Fibroblast of skin of left biceps (primary cell): ENCODE measurements at regions not wholly inside any gene's neighbourhood (a gene's known extent, or its start where the extent isn't known, plus 50 kb on each side); places are given as distances from the start of the nearest gene placed in this dataset.

Experiments
- DNase-seq, 2 experiments: peaks; one replicate each; pipeline ENCODE4 v3.0.0-alpha.2; 2013; ENCODE audit warnings: low read depth in 2 of 2

- no peak for DNase-seq
Measured at GRCh38 chr1:58997637-58998036, 213.8 kb upstream of the JUN start.

GRCh38 chr1:58999676-59000075 lies 215.8 kb upstream of the JUN start:
- no peak for DNase-seq

- no peak for DNase-seq
Measured at GRCh38 chr1:59004755-59005154, 220.9 kb upstream of the JUN start.

DNA sequence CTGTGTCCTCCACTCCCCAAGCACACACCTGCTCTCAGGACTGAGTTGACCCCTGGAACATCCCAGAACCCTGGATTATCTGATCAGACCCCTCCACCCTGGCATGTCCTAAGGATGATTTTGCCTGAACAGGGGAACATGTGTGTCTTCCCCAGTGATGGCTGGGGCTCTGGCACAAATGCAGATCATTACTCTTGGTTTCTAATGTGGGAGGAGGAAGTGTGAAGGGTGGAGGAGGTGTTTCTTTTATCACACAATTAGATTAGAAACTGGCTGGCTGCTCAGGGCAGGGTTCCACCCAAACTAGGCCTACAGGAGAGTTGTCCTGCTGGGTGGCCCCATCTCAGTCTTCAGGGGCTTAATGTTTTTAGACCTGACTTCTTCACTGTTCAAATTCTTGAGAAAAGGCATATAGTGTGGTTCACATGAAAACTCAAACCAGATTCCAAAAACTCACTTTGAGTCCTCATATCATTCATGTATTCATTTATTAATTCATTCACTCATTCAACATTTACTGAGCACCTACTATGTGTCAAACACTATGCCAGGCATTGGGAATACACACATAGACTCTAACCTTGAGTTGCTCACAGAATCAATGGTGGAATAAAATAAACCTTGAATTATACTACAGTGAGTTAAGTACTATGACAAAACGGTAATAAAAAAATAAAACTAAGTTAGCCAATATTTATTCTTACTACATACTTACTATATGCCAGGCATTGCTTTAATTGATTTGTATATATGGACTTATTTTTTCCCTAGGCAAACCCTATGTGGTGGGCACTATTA lies 221.8 kb upstream of the JUN start:
- no peak for DNase-seq

DNA sequence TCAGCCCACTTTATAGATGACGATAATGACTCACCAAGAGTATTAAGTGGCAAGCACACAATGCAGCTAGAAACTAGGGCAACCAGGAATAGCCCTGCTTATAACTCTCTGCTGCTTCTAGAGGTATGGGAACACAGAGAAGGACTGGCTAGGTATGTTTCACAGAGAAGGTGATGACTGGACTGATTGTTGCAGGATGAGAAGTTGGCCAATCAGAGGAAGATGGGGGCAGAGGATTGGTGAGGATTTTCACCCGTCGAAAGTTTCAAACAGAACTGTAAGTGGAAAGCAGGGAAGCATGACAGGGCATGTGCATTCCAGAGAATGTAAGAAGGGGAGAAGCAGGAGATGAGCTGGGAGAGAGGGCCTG lies 222.4 kb upstream of the JUN start:
- DNase-seq = no peak

- DNase-seq = no peak
Measured at GRCh38 chr1:59006932-59007331, 223.1 kb upstream of the JUN start.

DNA sequence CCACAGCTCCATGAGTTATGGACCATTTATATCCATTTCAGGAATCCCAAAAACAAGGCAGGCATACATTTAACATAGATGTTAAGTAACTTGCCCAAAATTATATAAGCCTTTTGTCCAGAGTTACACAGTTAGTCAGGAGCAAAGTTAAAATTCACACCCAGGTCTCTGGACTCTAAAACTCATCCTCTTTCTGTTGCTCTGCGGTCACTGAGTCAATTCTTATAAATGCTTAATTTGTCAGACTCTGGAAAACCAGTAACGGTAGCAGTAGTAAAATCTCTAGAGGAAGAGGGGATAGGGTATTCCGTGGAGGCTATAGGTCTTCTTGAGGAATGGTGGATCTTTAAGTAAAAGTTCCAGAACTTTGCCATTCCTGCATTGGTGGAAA lies 223.6 kb upstream of the JUN start:
- DNase-seq = no peak

GRCh38 chr1:59007820-59008598 lies 224.2 kb upstream of the JUN start:
- DNase-seq = no peak

DNA sequence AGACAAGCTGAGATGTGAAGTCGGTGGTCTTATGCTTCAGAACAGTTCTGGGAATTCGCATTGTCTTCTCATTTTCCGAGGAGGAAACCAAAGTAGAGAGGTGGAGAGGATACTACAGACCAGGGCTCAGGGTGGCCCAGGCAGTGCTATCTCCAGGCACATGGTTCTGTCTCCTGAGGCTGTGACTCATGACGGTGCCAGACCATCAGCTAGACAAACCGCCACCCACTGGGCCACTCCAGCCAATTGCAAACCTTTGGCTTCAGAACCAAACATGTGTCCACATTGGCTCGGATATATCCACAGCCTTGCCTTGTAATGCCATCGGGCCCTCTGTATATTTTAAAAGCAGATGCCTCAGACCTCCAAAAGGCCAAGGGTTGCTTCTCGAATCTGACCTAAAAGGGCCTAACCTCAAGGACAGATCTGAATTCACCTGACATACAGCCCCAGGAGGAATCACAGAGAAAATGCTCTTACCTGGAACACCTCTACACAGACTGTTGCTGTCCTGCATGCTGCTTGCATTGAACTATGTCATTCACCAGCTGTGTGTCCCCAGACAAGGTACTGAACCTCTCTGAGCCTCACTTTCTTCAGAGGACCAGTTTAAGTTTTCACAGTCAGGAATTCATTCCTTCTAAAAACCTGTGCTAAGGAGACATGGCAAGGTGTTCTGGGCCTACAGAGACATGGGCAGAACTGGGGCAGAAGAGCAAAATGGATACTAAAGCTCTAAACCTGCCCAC lies 224.9 kb upstream of the JUN start:
- DNase-seq = no peak

DNA sequence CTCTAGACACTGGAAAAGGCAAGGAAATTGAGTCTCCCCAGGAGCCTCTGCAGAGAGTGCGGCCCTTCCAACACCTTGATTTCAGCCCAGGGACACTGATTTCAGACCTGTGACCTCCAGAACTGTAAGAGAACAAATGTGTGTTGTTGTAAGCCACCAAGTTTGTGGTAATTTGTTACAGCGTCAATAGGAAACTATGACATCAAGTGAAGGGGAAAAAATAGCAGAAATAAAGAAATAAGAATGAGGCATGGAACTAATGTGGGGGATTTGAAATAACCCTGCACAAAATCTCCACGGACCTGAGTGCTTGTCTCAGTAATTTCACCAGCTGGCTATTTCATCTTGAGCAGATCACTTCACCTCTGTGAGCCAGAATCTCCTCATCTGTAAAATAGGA lies 227.8 kb upstream of the JUN start:
- no peak for DNase-seq

DNA sequence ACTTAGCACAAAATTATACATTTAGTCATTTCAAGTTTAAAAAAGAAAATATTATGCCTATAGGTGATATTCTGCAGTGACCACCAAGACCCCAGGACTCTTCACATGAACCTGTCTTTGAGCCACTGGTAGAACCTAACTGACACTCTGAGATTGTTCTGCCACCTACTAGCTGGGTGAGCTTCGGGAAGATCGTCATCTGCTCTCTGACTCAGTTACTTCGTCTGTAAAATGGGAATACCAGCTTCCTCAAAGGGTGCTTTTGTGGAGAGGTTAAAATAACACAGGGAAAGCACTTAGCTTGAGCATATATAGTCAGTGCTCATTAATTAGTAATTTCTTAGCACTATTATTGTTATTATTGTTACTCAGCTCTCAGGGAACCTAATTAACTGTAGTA lies 228.5 kb upstream of the JUN start:
- no peak for DNase-seq

GRCh38 chr1:59013276-59013927 lies 229.6 kb upstream of the JUN start:
- no peak for DNase-seq

GRCh38 chr1:59013928-59014279 lies 230.1 kb upstream of the JUN start:
- DNase-seq = no peak

DNA sequence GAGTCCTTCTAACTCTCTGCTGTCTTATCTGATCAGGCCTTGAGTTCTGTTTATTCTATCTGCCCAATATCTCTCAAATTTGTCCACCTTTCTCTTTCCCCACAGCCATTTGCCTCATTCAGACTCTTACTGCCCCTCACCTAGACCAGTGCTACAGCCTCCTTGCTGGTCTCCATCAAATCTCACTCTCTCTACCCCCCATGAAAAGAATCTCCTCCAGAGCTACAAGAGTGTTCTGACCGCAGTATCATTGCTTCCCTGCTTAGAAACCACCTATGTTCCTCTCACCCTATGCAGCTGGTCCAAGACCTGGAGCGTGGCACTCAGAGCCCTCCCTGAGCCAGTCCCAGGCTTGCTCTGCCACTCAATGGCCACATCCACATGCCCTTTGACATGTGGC lies 231.0 kb upstream of the JUN start:
- DNase-seq = no peak

DNA sequence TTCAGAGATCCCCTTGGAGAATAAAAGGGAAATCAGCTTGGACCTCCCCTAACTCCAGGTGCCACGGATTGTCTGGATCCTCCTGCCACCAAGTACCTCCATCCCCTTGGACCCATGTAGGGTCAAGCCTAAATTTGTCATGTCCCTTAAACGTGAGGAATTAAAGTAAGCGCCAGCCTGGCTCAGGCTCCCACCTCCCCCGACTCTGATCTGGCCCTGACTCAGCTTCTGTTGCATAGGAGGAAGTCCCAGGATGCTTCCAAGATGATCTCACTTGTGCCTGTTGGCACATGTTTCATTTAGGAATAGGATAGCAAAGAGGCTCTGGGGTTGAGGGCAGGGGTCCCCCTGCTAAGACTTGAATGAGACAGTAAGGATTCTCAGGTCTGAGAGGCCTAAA lies 231.9 kb upstream of the JUN start:
- peak; percentile 51 for DNase-seq

DNA sequence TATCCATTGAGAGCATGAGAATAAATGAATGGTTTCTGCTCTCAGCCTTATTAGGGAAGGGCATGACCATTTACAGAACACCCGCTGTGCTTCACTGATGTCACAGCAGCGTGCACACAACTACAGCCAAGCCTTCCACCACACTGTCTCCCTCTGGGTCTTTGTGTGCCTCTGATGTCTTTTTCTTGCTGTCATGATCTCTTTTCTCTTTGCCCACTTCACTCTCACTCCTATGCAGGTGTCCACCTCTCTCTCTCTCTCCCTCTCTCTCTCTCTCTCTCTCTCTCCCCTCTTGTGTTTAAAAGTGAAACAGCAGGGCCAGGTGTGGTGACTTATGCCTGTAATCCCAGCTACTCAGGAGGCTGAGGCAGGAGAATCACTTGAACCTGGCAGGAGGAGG lies 232.5 kb upstream of the JUN start:
- no peak for DNase-seq

DNA sequence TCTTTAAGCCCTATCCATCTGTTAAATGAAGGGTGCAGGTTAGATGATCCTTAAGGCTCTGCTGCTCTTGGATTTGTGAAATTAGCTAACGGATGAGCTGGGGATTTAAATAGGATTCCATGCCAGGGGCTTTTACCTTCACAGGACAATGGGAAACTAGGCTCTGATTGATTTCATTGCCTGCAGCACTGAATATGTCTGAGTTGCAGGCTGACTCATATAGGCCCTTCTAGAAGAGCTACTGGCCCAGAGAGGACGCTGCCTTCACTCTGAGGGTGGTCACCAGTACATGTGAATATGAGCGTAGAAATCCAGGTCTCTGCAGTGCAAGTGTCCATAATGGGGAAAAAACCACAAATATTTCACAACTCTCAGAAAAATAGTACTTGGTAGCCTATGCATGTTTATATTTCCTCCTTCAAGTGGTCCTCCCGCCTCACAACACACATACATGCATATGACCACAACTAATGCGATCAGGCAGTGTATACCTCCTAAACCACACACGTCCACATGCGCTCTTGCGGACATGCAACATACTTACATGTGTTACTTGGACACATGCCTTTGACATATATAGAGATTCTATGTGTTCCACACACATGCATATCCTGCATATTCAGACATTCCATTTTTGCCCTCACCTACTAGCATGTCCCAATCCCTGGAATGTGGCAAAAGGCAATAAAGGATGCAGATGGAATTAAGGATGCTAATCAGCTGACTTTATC lies 233.8 kb upstream of the JUN start:
- no peak for DNase-seq

GRCh38 chr1:59018446-59018845 lies 234.6 kb upstream of the JUN start:
- no peak for DNase-seq

- DNase-seq = no peak
Measured at GRCh38 chr1:59018860-59019259, 235.0 kb upstream of the JUN start.

GRCh38 chr1:59020151-59020997 lies 236.5 kb upstream of the JUN start:
- no peak for DNase-seq

DNA sequence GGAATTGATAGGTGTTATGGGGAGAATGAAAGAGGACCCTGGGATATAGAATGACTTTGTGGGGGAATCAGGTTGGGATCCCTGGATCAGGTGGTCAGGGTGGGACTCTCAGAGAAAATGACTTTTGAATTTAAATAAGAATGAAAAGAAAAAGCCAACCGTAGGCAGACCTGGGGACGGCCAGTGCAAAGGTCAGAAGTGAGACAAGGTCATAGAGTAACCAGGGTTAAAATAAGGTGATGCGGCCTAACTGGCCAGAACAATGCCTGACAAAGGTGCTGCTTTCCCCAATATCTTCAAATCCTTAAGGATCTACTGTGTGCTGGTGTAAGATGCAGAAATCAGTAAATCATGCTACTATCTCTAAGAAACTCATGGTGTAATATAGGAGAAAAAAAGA lies 238.4 kb upstream of the JUN start:
- no peak for DNase-seq
